ACHN (cell line): ENCODE measurements at regions not wholly inside any gene's neighbourhood (a gene's known extent, or its start where the extent isn't known, plus 50 kb on each side); places are given as distances from the start of the nearest gene placed in this dataset.

Experiments used
- DNase-seq: peaks from one replicate; pipeline ENCODE4 v3.0.0-alpha.2; 2015
- in situ Hi-C: cut with HindIII; loops from 2 replicates; pipeline ENCODE4 v1.10.0; 2017; ENCODE audit warnings: low sequenced_read_pairs, low pct_ligation_motif_present, low pct_unique_long_range_greater_than_20kb

DNA sequence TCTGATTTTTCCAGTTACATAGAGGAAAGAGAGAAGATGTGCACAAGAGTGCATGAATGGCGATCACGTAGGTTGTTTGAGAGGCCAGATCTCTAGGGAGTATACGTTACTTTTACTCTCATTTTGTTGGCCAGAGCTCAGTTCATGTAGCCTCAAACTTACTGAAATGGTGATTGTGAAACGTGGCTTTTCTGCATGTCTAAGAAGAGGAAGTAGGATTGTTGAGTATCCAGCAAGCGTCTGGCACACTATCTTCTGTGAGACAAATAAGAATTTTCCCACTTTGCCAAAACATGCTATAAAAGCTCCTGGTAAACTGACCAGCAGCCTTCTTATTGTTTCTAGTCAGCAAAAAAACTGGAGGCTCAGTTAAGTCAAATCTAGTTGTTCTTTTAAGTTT, 264.5 kb upstream of the EMCN start:
- no peak for DNase-seq

DNA sequence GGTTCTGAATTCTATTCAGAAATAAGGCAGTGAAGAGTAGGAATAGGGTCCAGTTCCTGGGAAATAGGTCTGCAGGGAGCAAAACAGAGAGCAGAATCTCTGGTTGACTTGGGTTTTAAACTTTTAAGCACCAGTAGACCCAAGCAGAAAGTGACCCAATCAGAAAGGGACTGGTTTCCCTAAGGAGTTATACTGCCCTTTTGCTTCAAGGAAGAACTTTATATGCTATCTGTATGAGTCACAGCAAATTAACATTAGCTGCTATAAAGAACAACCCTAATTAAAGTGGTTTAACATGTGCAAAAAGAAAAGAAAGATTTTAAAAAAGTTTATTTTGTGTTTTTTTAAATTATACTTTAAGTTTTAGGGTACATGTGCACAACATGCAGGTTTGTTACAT, 263.6 kb upstream of the EMCN start:
- no peak for DNase-seq
- in situ Hi-C loops = no loop called here

More for the DNA sequence above, 264.5 kb upstream of the EMCN start:
- in situ Hi-C loops = no loop called here

DNA sequence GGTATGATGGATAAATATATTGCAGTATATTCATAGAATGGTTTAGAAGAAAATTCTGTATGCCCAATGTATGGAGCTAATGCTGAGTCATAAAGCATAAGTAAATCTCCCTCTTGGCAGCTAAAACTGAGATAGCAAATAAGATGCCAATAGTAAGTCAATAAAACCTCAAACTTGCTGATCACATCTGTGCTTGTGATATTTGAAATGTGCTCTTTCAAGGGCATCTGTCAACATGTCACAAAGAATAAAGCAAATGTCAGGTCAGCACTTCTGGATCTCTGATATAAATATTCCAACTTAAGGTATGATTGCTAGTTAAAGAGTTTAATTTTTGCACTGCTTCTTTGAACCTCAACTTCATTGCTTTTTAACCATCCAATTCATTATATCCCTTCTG, 262.3 kb upstream of the EMCN start:
- DNase-seq = no peak
- in situ Hi-C loops = no loop called here

DNA sequence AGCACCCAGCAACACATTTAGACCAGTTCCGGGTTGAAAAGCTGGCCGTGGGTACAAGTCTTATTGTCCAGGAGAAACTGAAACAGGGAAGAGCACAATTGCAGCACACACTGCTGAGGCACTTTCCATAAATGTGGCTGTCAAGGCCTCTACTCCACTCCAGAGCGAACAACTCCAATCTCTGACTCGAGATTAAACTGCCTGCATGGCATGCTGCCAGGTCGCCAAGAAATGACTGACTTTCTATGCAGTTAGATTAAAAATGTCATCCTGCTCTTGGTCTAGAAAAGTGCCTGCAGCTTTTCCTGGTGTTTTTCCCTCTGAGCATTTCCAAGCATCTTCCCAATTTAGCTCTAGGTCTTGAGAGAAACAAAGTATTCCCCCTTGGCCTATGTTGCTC, 260.6 kb upstream of the EMCN start:
- in situ Hi-C loops = no loop called here
- no peak for DNase-seq

DNA sequence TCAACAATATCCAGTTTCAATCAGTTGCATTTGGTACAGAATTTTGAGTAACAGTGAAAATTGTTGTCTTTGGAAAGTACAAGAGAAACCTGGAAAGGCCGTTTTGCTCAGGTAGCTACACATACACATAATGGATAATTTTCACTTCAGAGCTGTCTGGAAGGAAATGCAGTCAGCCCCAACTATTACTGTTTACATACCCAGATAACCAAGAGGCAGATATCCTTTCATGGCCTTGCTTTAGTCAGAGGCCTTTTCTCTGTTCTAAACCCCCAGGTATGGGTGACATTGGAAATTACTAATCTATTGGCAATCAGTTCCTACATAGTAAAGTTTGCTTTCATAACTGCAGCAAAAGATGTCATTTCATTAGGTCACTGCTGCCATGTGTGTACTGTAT, 244.9 kb upstream of the EMCN start:
- DNase-seq = no peak
- in situ Hi-C loops = no loop called here

DNA sequence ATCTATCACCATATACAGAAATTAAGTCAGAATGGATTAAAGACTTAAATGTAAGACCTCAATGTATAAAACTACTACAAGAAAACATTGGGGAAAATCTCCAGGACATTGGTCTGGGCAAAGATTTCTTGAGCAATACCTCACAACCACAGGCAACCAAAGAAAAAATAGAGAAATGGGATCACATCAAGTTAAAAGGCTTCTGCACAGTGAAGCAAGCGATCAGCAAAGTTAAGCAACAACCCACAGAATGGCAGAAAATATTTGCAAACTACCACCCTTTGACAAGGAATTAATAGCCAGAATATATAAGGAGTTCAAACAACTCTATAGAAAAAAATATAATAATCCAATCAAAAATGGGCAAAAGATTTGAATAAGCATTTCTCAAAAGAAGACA, 236.9 kb upstream of the EMCN start:
- no peak for DNase-seq
- in situ Hi-C loops = no loop called here

DNA sequence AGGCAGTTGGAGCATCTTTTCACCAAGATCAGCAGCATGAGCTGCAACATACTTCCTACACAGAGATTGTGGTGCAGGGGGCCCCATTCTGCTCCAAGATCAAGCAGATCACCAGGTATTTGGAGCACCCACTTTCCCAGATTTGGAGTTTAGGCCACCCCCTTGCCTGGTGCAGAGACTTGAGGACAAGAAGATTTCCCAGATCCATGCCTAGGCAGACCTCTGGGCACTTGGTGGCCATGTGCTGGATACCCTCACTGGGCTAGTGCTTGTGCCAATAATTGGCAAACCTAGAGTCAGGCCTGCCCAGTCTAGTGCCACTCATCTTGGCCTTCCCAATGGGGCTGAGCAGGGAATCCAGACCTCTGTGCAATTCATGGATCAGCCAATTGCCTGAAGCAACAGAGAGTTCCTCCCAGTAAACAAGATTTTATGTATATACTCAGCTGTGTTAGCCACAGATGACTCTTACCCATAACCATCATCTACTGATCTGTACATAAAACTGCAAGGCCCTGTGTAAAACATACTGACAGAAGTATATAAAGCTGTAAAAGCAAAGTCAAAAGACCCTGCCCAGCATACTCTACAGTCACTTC, 228.4 kb upstream of the EMCN start:
- no peak for DNase-seq
- in situ Hi-C loops = no loop called here

DNA sequence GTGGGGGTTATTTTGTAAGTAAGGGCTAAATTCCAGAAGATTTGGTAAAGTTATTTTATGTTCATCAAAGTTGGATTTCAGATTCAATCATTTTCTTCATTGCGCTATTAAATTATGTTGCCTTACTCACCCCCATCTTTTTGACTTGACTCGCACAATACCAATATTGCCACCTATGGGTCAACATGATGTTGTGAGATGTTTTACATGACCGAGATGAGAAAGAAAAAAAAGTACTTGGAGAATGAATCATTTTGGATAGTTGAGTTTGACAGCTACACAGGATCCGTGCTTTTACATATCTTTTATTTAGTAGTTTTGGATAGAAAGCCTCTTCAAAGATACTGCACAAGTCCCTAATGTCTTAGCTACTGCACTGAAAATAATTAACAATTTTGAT, 224.2 kb upstream of the EMCN start:
- DNase-seq = peak; percentile 54
- in situ Hi-C loops = no loop called here

DNA sequence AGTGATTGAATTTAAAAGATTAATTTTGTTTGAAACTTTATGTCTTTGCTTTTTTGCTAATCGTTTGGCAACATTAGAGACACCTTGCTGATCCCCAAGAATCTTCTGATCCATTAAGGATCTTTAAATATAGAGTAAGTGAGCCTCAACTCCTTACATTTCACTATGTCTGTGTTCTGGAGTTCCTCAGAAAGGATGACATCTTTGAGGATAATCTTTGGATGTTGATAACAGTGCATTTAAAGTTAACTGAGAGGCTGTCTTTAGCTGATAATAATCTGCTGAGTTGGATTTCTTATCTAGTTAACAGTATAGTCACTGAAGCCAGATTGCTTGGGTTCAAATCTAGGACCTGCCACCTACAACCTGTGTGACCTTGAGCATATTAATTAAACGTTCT, 221.6 kb upstream of the EMCN start:
- no peak for DNase-seq
- in situ Hi-C loops = no loop called here

DNA sequence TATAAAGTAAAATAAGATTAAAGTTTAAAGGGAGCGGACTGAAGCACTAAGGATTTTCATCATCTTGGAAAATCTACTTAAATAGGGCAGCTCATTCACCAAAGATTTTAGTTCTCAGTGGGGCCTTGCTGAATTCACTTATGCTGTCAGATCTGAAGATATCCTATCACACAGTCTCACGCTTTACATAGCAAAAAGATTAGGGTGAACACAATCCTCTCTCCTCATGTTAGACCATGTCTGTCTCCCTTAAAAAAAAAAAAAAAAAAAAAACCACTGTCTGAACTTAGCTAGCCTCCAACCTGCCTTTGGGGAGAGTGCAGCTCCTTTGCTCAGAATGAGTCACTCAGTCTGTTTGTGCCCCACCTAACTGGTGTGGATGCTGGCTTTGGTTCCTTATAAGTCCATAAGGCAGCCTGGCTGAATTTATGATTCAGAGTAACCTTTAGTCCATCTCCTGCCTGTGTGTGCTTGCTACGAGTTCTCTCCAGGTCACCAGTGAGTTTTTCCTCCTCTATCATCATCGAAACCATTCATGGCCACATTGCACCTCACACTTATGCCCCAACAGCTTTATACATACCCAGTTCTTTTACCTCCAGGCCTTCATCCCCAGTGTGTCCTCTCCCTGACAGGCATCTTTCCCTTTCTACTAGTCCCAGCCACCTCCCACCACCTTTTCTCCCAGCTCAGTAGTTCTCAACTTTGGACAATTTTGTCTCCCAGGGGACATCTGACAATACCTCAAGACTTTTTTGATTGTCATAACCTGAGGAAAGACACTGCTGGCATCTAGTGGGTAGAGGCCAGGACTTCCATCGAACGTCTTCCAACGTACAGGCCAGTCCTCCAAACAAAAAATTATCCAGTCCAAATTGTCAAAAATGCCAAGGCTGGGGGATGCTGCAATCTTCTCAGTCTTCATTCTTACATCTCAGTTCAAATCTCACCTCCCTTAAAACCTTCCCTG, 220.7 kb upstream of the EMCN start:
- DNase-seq = peak; percentile 6

DNA sequence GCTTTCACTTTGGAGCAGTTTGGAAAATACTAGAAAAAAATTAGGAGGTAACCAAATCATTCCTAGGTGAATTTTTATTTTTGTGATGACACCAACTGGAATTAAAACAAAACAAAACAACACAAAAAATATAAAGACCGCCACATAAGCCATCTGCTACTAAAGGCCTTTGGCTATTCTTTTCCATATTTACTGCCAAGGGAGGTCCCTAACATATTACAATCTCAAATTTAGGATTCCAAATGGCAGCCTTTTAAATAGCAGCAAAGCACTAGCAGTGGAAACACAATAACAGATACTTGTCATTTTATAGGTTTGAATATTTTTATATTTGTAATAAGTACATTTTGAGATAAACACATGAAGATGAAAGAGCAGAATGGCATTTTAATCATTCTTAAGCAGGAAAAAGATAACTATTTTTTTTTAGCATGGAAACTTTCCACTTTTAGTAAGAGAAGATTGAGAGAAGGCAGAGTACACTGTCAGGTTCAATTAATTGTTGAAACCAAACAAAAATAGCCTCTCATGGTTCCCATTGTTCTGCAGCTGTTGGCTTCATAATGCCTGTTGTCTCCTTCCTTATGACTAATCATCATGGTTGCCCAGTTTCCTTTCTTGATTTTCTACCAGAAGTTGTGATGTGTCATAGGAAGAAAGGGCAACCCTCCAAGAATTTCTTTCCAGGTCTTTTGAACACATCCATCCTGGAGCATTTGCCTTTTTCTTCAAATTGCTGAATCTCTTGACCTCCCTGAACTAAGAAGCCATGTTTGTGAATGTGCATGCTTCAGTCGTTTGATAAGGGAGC, 219.0 kb upstream of the EMCN start:
- in situ Hi-C loops = no loop called here
- no peak for DNase-seq

More for the DNA sequence above, 220.7 kb upstream of the EMCN start:
- in situ Hi-C loops = no loop called here

DNA sequence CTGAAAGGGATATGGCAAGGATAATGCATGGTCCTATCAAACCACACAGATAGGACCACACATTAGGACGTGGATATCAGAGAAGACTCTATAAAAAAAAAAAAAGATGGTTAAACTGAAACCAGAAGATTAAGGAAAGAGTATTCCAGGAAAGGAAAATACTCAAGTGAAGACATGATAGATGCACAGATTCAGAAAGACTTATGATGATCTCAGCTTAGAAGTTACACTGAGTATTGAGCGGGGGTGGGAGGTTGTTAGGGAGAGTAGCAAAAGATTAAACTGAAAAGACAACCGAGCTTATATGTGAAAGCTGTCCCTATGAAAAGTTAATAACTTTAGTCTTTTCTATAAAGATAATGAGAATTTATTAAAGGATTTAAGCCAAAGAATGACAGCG, 211.0 kb upstream of the EMCN start:
- in situ Hi-C loops = no loop called here
- no peak for DNase-seq

DNA sequence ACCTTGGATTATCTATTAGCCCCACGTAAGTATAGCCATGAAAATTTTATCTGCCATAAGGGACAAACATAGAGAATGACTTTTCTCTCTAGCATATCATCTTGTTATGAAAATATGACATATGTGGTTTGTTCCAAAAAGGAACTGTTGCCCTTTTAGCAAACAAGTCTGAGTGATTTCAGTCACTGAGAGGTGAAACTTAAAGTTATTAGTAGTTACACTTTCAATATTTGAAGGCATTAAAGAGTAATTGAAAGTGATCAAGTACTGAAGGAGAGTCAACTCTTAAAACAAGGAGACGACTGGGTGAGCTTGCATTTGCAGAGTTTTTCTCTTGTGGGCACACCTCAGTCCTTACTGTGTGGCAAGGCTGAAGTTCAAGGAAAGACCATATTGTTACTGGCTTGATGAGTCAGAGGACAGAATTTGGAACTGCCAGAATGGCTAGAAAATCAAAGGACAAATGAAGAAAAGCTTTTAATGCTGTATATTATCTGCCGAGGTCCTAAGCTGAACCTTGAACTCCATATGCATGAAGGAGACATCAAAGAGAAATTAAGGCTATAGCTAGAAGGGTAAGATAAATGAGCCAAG, 205.1 kb upstream of the EMCN start:
- DNase-seq = no peak
- in situ Hi-C loops = no loop called here

DNA sequence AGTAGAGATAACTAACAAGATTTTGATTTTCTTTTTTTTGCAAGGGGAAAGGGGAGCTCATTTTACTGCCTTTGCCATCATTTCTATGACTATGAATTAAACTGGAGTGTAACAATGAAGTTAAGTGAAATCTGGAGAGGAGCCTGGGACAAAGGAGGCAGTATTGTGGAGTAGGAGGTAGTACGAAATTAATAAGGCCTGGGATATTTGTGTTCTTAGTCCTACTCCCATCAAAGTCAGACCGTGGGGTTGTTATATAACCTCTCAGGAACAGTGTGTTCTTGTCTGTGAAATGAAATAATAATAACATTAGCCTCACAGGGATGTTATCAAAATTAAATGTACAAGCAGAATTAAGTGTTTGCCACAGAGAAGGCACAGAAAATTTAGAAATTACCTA, 204.3 kb upstream of the EMCN start:
- DNase-seq = no peak
- in situ Hi-C loops = no loop called here

DNA sequence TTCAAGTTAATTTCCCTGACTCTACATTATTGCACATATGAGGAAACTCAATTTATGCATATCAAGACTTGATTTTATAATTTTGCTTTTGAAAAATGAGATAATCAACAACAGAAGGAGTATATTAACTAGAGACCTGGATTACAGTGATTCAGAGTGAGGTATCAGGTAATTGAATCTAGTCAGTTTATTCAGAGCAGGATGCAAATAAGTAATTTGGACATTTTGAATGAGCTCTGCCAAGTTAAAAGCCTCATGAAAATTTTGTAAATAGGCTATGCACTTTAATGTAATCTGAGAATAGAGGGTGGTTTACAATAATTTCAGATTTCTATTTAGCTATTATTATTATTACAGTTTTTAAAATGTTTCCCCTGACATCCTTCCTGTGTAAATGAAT, 203.7 kb upstream of the EMCN start:
- DNase-seq = no peak
- in situ Hi-C loops = no loop called here

DNA sequence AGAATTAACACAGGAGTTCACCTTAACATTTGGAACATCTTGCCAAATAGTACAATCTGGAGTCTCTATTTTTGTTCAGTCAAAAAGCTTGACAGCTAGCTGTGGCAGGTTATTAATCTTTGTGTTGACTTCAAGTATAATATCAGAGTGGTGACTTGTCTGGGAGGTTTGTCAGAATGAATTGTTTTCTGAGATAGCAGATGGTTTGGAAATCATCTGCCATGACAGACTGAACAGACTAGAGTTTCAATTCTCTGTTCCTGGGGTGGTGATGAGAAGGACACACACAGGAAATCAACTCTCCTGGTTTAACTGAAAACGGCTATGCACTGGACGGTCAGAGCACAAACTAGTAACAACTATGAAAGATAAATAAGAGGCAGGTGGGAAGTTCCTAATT, 203.3 kb upstream of the EMCN start:
- DNase-seq = no peak
- in situ Hi-C loops = no loop called here

DNA sequence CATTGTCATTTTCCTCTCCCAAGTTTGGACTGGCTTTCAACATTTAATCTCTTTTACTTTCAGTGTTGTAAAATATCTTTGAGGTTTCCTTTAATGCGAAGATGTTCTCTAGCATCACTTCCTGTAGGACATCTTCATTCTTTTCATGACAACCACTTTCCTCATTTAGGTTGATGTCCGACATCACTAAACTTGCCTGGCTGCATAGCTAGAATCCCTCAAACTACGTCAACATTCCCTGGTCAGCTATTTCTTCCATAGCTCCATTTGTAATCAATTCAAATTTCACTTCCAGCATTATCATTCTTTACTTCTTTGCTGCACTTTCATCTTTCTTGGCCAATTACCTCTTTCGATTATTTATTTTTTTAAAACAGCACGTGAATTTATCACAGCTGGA, 198.6 kb upstream of the EMCN start:
- in situ Hi-C loops = no loop called here
- DNase-seq = no peak

DNA sequence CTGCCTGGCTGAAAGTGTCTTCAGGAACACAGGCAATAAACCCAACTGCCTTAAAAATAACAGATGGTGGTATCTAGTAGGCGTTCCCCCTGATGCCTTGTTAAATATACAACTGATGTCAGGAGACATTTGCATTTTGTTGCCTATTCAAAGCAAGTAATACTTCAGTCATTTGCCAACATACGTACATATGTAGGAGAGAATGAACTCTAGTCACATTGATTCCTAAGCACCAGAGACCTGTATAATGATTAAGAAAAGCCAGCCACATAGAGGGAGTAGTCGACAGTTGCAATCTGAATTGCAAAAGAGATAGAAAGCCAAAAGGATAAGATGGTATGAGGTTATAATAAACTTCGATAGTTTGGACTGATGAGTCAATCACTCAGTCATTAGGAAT, 191.0 kb upstream of the EMCN start:
- in situ Hi-C loops = no loop called here
- no peak for DNase-seq

DNA sequence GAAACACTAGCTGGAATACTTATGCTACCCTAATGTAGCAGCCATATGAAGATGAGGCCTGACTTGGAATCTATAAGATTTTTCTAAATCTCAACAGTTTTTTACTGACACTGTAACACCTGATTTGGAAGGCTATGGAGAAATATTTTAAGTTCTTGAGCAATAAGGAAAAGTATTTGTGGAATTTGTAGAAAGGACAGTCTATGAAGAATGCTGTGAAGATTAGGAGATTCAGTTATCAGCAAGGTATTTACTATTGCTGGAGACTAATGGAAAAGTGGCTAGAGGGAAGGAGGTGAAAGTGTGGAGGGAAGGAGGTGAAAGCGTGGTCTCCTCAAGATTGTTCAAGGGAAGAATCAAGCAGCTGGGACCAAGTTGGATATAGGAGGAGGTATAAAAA, 190.0 kb upstream of the EMCN start:
- no peak for DNase-seq
- in situ Hi-C loops = no loop called here
